Left cardiac atrium (tissue), 4 donors: ENCODE measurements at regions not wholly inside any gene's neighbourhood (a gene's known extent, or its start where the extent isn't known, plus 50 kb on each side); places are given as distances from the start of the nearest gene placed in this dataset.
"Not testable (repeated sequence)": the region's sequence is repeated elsewhere in the genome, so short reads cannot be mapped to it uniquely, and the experiment has no call there.

ENCODE experiments used
- ATAC-seq, 2 donors: fragments of 200-7000 bp; cut with Tn5 transposase; one replicate each; pipeline ENCODE4 v1.9.1; 2020; ENCODE audit warnings: mild to moderate bottlenecking in 2 of 2, moderate library complexity in 2 of 2
- DNase-seq: peaks from one replicate; pipeline ENCODE4 v3.0.0-alpha.2; 2020
- intact Hi-C, 2 donors: fragments of 100-400 bp; cut with DNase I; formaldehyde crosslinking; loops; one replicate each; pipeline versions ENCODE4 v1.14.1 to v1.15.1; 2022 to 2023
- donor health status: DM: no; HTN: yes; CAD: no.
- donor health status: DM: no; HTN: yes; CAD: no; lungs with severe emphysema.
- donor health status: DM: yes; HTN: yes; CAD: no.
- donor health status: Dilated cardiomyopathy.

GRCh38 chr5:2163060-2163856, 280.5 kb upstream of the IRX4 start:
- intact Hi-C loops: no loop called here
- ATAC-seq (no peak), DNase-seq (no peak)

GRCh38 chr5:2160811-2161210, 278.1 kb upstream of the IRX4 start:
- intact Hi-C loops: no loop called here

GRCh38 chr5:2158767-2159166, 276.0 kb upstream of the IRX4 start:
- intact Hi-C loops: loop anchor here (10.0 kb wide), 1 partner anchor 394 kb away; no protein-coding TSS in a partner anchor
- DNase-seq: no peak
- ATAC-seq: peak in 1 of 2 donors; percentile 81

More at GRCh38 chr5:2160811-2161210, 278.1 kb upstream of the IRX4 start:
- DNase-seq (no peak), ATAC-seq (no peak)

GRCh38 chr5:2158109-2158508, 275.4 kb upstream of the IRX4 start:
- DNase-seq (no peak), ATAC-seq (peak in 1 of 2 donors; percentile 19)
- intact Hi-C loops: loop anchor here (10.0 kb wide), 1 partner anchor 393 kb away; no protein-coding TSS in a partner anchor

- intact Hi-C loops: loop anchor here (10.0 kb wide), 1 partner anchor 393 kb away; no protein-coding TSS in a partner anchor
- ATAC-seq (no peak), DNase-seq (no peak)
Observed at GRCh38 chr5:2157372-2157771, 274.6 kb upstream of the IRX4 start.

- DNase-seq (no peak), ATAC-seq (no peak)
- intact Hi-C loops: loop anchor here (10.0 kb wide), 1 partner anchor 392 kb away; no protein-coding TSS in a partner anchor
Observed at GRCh38 chr5:2156358-2157059, 273.8 kb upstream of the IRX4 start.

- no peak for DNase-seq
- intact Hi-C loops: loop anchor here (10.0 kb wide), 1 partner anchor 391 kb away; no protein-coding TSS in a partner anchor
- no peak for ATAC-seq
Observed at GRCh38 chr5:2155556-2155955, 272.8 kb upstream of the IRX4 start.

GRCh38 chr5:2153802-2154201, 271.1 kb upstream of the IRX4 start:
- ATAC-seq (no peak), DNase-seq (no peak)
- intact Hi-C loops: loop anchor here (10.0 kb wide), 1 partner anchor 389 kb away; no protein-coding TSS in a partner anchor

- intact Hi-C loops: loop anchor here (10.0 kb wide), 1 partner anchor 389 kb away; no protein-coding TSS in a partner anchor
- no peak for ATAC-seq
Observed at GRCh38 chr5:2153350-2153749, 270.6 kb upstream of the IRX4 start.

GRCh38 chr5:2151301-2151888, 268.7 kb upstream of the IRX4 start:
- intact Hi-C loops: loop anchor here (10.0 kb wide), 1 partner anchor 387 kb away; no protein-coding TSS in a partner anchor
- not testable (repeated sequence) for ATAC-seq, DNase-seq

More at GRCh38 chr5:2153350-2153749, 270.6 kb upstream of the IRX4 start:
- no peak for DNase-seq

GRCh38 chr5:2149195-2149539, 266.4 kb upstream of the IRX4 start:
- intact Hi-C loops: no loop called here
- DNase-seq (no peak), ATAC-seq (no peak)

GRCh38 chr5:2148312-2149194, 265.8 kb upstream of the IRX4 start:
- ATAC-seq: no peak
- DNase-seq: no peak
- intact Hi-C loops: no loop called here

GRCh38 chr5:2147504-2148311, 265.0 kb upstream of the IRX4 start:
- intact Hi-C loops: no loop called here
- ATAC-seq (no peak), DNase-seq (no peak)

GRCh38 chr5:2143646-2144353, 261.1 kb upstream of the IRX4 start:
- DNase-seq: no peak
- intact Hi-C loops: no loop called here
- no peak for ATAC-seq

- ATAC-seq: no peak
- intact Hi-C loops: no loop called here
Observed at GRCh38 chr5:2143088-2143487, 260.4 kb upstream of the IRX4 start.

GRCh38 chr5:2142456-2142954, 259.8 kb upstream of the IRX4 start:
- ATAC-seq (no peak), DNase-seq (no peak)

More at GRCh38 chr5:2143088-2143487, 260.4 kb upstream of the IRX4 start:
- DNase-seq: no peak

More at GRCh38 chr5:2142456-2142954, 259.8 kb upstream of the IRX4 start:
- intact Hi-C loops: no loop called here
